Colonic mucosa (tissue), 4 donors: ENCODE measurements at regions not wholly inside any gene's neighbourhood (a gene's known extent, or its start where the extent isn't known, plus 50 kb on each side); places are given as distances from the start of the nearest gene placed in this dataset.

ENCODE experiments used
- DNase-seq: peaks from one replicate; pipeline ENCODE4 v3.0.0-alpha.2; 2020
- H3K27ac ChIP-seq: fragments of 200-600 bp; one replicate; pipeline ENCODE4 v1.8.0; 2021
- H3K27me3 ChIP-seq: fragments of 200-600 bp; one replicate; pipeline ENCODE4 v1.8.0; 2021
- H3K36me3 ChIP-seq: fragments of 200-600 bp; one replicate; pipeline ENCODE4 v1.8.0; 2021
- H3K4me1 ChIP-seq: fragments of 200-600 bp; one replicate; pipeline ENCODE4 v1.8.0; 2021; ENCODE audit warnings: mild to moderate bottlenecking
- H3K4me3 ChIP-seq: fragments of 200-600 bp; one replicate; pipeline ENCODE4 v1.8.0; 2021
- H3K9ac ChIP-seq, 2 donors: one replicate each; pipeline ENCODE4 v1.7.0; 2013; ENCODE audit warnings: control low read depth in 2 of 2, low read depth in 2 of 2, low read length in 2 of 2
- H3K9me3 ChIP-seq: fragments of 200-600 bp; one replicate; pipeline ENCODE4 v1.8.0; 2021
- CTCF ChIP-seq: fragments of 200-600 bp; IDR thresholded peaks from one replicate; pipeline ENCODE4 v1.8.0; 2022; ENCODE audit warnings: antibody characterized with exemption, mild to moderate bottlenecking
- intact Hi-C: fragments of 100-400 bp; cut with DNase I; formaldehyde crosslinking; loops from one replicate; pipeline ENCODE4 v1.14.1; 2022
- donor health status: healthy.
- donor health status: DM: no; HTN: no; CAD: no.
- donor health status: DM: no; HTN: no; CAD: no.

GRCh38 chr9:110099236-110100095, 108.5 kb downstream of the C9orf152 start:
- TF ChIP-seq CTCF, result no peak
- DNase-seq, result no peak

GRCh38 chr9:110101531-110102161, 106.3 kb downstream of the C9orf152 start:
- no peak for DNase-seq
- intact Hi-C loops, result no loop called here
- Histone ChIP-seq H3K4me3 (no peak overlapping the region), H3K9me3 (no peaks in the 10 kb centered on the region), H3K27ac (no peak overlapping the region), H3K9ac (no peak overlapping the region), H3K36me3 (no peaks in the 10 kb centered on the region), H3K4me1 (no peaks in the 10 kb centered on the region), H3K27me3 (no peaks in the 10 kb centered on the region)
- TF ChIP-seq CTCF, result no peak

More at GRCh38 chr9:110099236-110100095, 108.5 kb downstream of the C9orf152 start:
- H3K9ac ChIP-seq, result no peak overlapping the region
- H3K36me3 ChIP-seq, result no peaks in the 10 kb centered on the region
- H3K9me3 ChIP-seq, result no peaks in the 10 kb centered on the region
- no peak overlapping the region for H3K27ac ChIP-seq
- no peaks in the 10 kb centered on the region for H3K4me1 ChIP-seq
- intact Hi-C loops, result no loop called here
- H3K27me3 ChIP-seq, result no peaks in the 10 kb centered on the region
- no peak overlapping the region for H3K4me3 ChIP-seq

- DNase-seq, result no peak
- Histone ChIP-seq H3K27ac (no peak overlapping the region), H3K9ac (no peak overlapping the region), H3K4me3 (no peak overlapping the region), H3K4me1 (no peaks in the 10 kb centered on the region), H3K36me3 (no peaks in the 10 kb centered on the region), H3K27me3 (no peaks in the 10 kb centered on the region), H3K9me3 (no peaks in the 10 kb centered on the region)
- intact Hi-C loops, result no loop called here
- no peak for TF ChIP-seq CTCF
Observed at GRCh38 chr9:110103257-110103656, 104.7 kb downstream of the C9orf152 start.

- no peaks in the 10 kb centered on the region for H3K27me3 ChIP-seq
- no peak for DNase-seq
- no peaks in the 10 kb centered on the region for H3K4me1 ChIP-seq
- no peaks in the 10 kb centered on the region for H3K36me3 ChIP-seq
- intact Hi-C loops, result no loop called here
- no peak overlapping the region for H3K9ac ChIP-seq
- TF ChIP-seq CTCF, result no peak
- H3K27ac ChIP-seq, result no peak overlapping the region
- no peaks in the 10 kb centered on the region for H3K9me3 ChIP-seq
- no peak overlapping the region for H3K4me3 ChIP-seq
Observed at GRCh38 chr9:110104261-110104809, 103.6 kb downstream of the C9orf152 start.

GRCh38 chr9:110105107-110105506, 102.9 kb downstream of the C9orf152 start:
- no peak for DNase-seq
- Histone ChIP-seq H3K27me3 (no peaks in the 10 kb centered on the region), H3K27ac (no peak overlapping the region), H3K36me3 (no peaks in the 10 kb centered on the region), H3K9me3 (no peaks in the 10 kb centered on the region), H3K4me1 (no peaks in the 10 kb centered on the region), H3K4me3 (no peak overlapping the region), H3K9ac (no peak overlapping the region)
- TF ChIP-seq CTCF, result no peak
- intact Hi-C loops, result no loop called here
